Panc1 (cell line): ENCODE measurements at regions not wholly inside any gene's neighbourhood (a gene's known extent, or its start where the extent isn't known, plus 50 kb on each side); places are given as distances from the start of the nearest gene placed in this dataset.

ENCODE experiments used
- ATAC-seq: fragments of 200-7000 bp; cut with Tn5 transposase; 2 replicates; pipeline ENCODE4 v1.9.1; 2020; ENCODE audit warnings: mild to moderate bottlenecking, moderate library complexity
- BruUV-seq: library from RNA; stranded (reverse); fragments of 400-500 nt; replicated peaks from 2 replicates; lab custom pipeline; 2021; lab: Mats Ljungman, UMichigan
- CTCF ChIA-PET: fragments of 300-600 bp; sonication (Branson Sonifier 250); formaldehyde crosslinking; loops from one replicate; lab custom pipeline; 2022; ENCODE audit warnings: antibody characterized with exemption; lab: Charles Lee
- POLR2A ChIA-PET: fragments of 300-600 bp; sonication (Branson Sonifier 250); formaldehyde crosslinking; loops from one replicate; lab custom pipeline; 2022; ENCODE audit warnings: antibody characterized with exemption; lab: Charles Lee
- DNase-seq: peaks from one replicate; pipeline ENCODE4 v3.0.0-alpha.2; 2010; ENCODE audit warnings: low read depth, low spot score
- H3K27ac ChIP-seq: 2 replicates; pipeline ENCODE4 v1.5.1; 2011; ENCODE audit warnings: mild to moderate bottlenecking, low read length, inconsistent platforms
- H3K27me3 ChIP-seq: fragments of 200-500 bp; sonication (Bioruptor generic); 2 replicates; pipeline ENCODE4 v1.6.0; 2014; ENCODE audit warnings: low read length, inconsistent platforms; ENCODE audit not compliant: control insufficient read depth, insufficient read depth
- H3K36me3 ChIP-seq: fragments of 200-500 bp; sonication (Bioruptor generic); 2 replicates; pipeline ENCODE4 v1.5.1; 2014; ENCODE audit warnings: inconsistent platforms, mild to moderate bottlenecking, low read length, moderate library complexity; ENCODE audit not compliant: control insufficient read depth, insufficient read depth
- H3K4me1 ChIP-seq: 2 replicates; pipeline ENCODE4 v1.5.1; 2011; ENCODE audit warnings: inconsistent platforms, mild to moderate bottlenecking, low read length, moderate library complexity; ENCODE audit not compliant: control insufficient read depth, insufficient read depth
- H3K4me3 ChIP-seq, 2 experiments: 2 replicates each; pipeline ENCODE4 v1.5.1; 2011 to 2012; ENCODE audit warnings: low read depth in 2 of 2, low read length in 2 of 2, mild to moderate bottlenecking in 2 of 2, inconsistent platforms in 1 of 2, moderate library complexity in 1 of 2
- H3K9me3 ChIP-seq: fragments of 200-500 bp; sonication (Bioruptor generic); 2 replicates; pipeline ENCODE4 v1.5.1; 2014; ENCODE audit warnings: low read depth, mild to moderate bottlenecking, inconsistent platforms, low read length, moderate library complexity; ENCODE audit not compliant: control insufficient read depth, insufficient read depth
- CTCF ChIP-seq: fragments of 450-650 bp; IDR thresholded peaks from 2 replicates; pipeline ENCODE4 v1.5.1; 2017; ENCODE audit warnings: mild to moderate bottlenecking
- POLR2AphosphoS5 ChIP-seq: IDR thresholded peaks from 2 replicates; pipeline ENCODE4 v1.6.1; 2012; ENCODE audit warnings: mild to moderate bottlenecking, low read depth, low read length, moderate library complexity
- REST ChIP-seq, 2 experiments: IDR thresholded peaks; 2 replicates each; pipeline ENCODE4 v1.6.1; 2011 to 2012; ENCODE audit warnings: low read depth in 2 of 2, control low read depth in 1 of 2, low read length in 1 of 2, mild to moderate bottlenecking in 1 of 2, moderate library complexity in 1 of 2; ENCODE audit not compliant: insufficient read depth in 1 of 2
- SIN3A ChIP-seq: IDR thresholded peaks from 2 replicates; pipeline ENCODE4 v1.6.1; 2012; ENCODE audit warnings: low read depth, mild to moderate bottlenecking, low read length, moderate library complexity, borderline replicate concordance; ENCODE audit not compliant: insufficient read depth
- TCF7L2 ChIP-seq: IDR thresholded peaks from 2 replicates; pipeline ENCODE4 v1.6.1; 2011; ENCODE audit warnings: mild to moderate bottlenecking, low read depth, low read length, inconsistent platforms
- in situ Hi-C: cut with HindIII; loops from 2 replicates; pipeline ENCODE4 v1.10.0; 2016; ENCODE audit warnings: low sequenced_read_pairs, low pct_unique_long_range_greater_than_20kb
- intact Hi-C: fragments of 100-400 bp; cut with micrococcal nuclease; formaldehyde crosslinking; loops from one replicate; pipeline ENCODE4 v1.10.0; 2022; ENCODE audit not compliant: unreplicated experiment

- Histone ChIP-seq H3K4me3 (no peak overlapping the region), H3K27ac (no peak overlapping the region)
Measured at GRCh38 chr6:66538551-66539135, 831.6 kb upstream of the EYS start.

GRCh38 chr6:66533921-66534404, 826.9 kb upstream of the EYS start:
- no peak for DNase-seq
- in situ Hi-C loops (no loop called here), intact Hi-C loops (no loop called here)
- Histone ChIP-seq H3K4me1 (no peaks in the 10 kb centered on the region), H3K9me3 (no peaks in the 10 kb centered on the region), H3K4me3 (no peak overlapping the region), H3K27ac (no peak overlapping the region), H3K36me3 (no peaks in the 10 kb centered on the region), H3K27me3 (no peaks in the 10 kb centered on the region)
- no peak for ATAC-seq
- ChIA-PET CTCF (no interaction called here), POLR2A (no interaction called here)
- no peak for TF ChIP-seq SIN3A
- TF ChIP-seq CTCF = no peak
- TF ChIP-seq TCF7L2 = no peak
- TF ChIP-seq POLR2AphosphoS5 = no peak
- no peak for TF ChIP-seq REST (IDR thresholded peaks at IDR 0.05; ENCODE audit: insufficient read depth in 1 of 2, low read depth in 2 of 2, low read length in 1 of 2)
- BruUV-seq = no TSS peak

More at GRCh38 chr6:66538551-66539135, 831.6 kb upstream of the EYS start:
- POLR2A ChIA-PET = no interaction called here
- no TSS peak for BruUV-seq
- intact Hi-C loops (no loop called here), in situ Hi-C loops (no loop called here)
- TF ChIP-seq REST (IDR thresholded peaks at IDR 0.05; ENCODE audit: insufficient read depth in 1 of 2, low read depth in 2 of 2, low read length in 1 of 2) = no peak
- no peak for TF ChIP-seq TCF7L2
- no peak for TF ChIP-seq SIN3A
- TF ChIP-seq CTCF = no peak
- TF ChIP-seq POLR2AphosphoS5 = no peak
- no peaks in the 10 kb centered on the region for H3K36me3 ChIP-seq
- H3K4me1 ChIP-seq = no peaks in the 10 kb centered on the region
- no peaks in the 10 kb centered on the region for H3K27me3 ChIP-seq
- CTCF ChIA-PET = no interaction called here
- DNase-seq (no peak), ATAC-seq (no peak)
- peaks cover 4% of the 10 kb centered on the region; the same call in 1 of the 2 replicates for H3K9me3 ChIP-seq
